Sigmoid colon (tissue), 4 donors: ENCODE measurements at regions not wholly inside any gene's neighbourhood (a gene's known extent, or its start where the extent isn't known, plus 50 kb on each side); places are given as distances from the start of the nearest gene placed in this dataset.
"Not testable (repeated sequence)": the region's sequence is repeated elsewhere in the genome, so short reads cannot be mapped to it uniquely, and the experiment has no call there.

Experiments used
- EP300 ChIP-seq, 4 donors: sonication (generic); formaldehyde crosslinking; IDR thresholded peaks; one replicate each; pipeline ENCODE4 v1.6.1; 2017; ENCODE audit warnings: antibody characterized with exemption in 4 of 4
- POLR2A ChIP-seq, 2 donors: fragments of 450-650 bp; IDR thresholded peaks; one replicate each; pipeline ENCODE4 v1.6.1; 2016; ENCODE audit warnings: antibody characterized with exemption in 2 of 2, mild to moderate bottlenecking in 2 of 2, moderate library complexity in 2 of 2
- TF ChIP-seq, protein P1 (sequence below), 4 experiments: fragments of 450-650 bp in 3 of 4; fragments of 200-600 bp in 1 of 4; IDR thresholded peaks; one replicate each; pipeline ENCODE4 v1.5.1; 2016 to 2019; ENCODE audit warnings: antibody characterized with exemption in 4 of 4, mild to moderate bottlenecking in 3 of 4, moderate library complexity in 2 of 4

DNA sequence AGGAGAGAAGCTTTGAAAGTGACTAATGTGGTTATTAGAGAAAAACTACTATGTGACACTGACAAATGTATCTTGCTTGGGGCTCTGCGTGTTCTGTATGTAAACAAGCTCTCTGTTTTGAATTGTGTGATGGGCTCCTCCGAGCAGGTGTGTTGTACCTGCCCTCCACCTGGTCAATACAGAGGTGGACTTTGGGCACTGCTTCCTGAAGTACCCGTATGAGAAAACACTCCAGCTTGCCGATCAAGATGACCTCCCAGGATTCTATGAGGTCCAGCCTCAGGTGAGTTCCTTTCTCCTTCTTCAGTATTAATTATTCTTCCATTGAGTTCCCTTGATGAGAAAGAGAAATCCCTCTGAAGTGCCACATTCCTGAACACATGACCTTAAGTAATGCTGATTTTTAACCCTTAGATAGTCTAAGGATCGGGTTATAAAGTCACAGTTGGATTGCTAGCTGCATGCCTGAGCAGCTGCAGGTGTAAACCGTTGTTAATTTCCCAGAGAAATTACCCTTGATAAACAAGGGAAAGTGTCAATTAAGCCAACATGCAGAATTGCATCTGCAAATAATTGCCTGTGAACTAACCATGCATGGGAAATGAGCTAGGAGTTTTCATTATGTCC is 292.0 kb upstream of the NBPF12 start:
- TF ChIP-seq, protein P1, sequence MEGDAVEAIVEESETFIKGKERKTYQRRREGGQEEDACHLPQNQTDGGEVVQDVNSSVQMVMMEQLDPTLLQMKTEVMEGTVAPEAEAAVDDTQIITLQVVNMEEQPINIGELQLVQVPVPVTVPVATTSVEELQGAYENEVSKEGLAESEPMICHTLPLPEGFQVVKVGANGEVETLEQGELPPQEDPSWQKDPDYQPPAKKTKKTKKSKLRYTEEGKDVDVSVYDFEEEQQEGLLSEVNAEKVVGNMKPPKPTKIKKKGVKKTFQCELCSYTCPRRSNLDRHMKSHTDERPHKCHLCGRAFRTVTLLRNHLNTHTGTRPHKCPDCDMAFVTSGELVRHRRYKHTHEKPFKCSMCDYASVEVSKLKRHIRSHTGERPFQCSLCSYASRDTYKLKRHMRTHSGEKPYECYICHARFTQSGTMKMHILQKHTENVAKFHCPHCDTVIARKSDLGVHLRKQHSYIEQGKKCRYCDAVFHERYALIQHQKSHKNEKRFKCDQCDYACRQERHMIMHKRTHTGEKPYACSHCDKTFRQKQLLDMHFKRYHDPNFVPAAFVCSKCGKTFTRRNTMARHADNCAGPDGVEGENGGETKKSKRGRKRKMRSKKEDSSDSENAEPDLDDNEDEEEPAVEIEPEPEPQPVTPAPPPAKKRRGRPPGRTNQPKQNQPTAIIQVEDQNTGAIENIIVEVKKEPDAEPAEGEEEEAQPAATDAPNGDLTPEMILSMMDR (IDR thresholded peaks at IDR 0.05), result not testable (repeated sequence)
- not testable (repeated sequence) for TF ChIP-seq POLR2A, EP300 (IDR thresholded peaks at IDR 0.05)
